ENCODE measurements at regions not wholly inside any gene's neighbourhood (a gene's known extent, or its start where the extent isn't known, plus 50 kb on each side); places are given as distances from the start of the nearest gene placed in this dataset.

DNA sequence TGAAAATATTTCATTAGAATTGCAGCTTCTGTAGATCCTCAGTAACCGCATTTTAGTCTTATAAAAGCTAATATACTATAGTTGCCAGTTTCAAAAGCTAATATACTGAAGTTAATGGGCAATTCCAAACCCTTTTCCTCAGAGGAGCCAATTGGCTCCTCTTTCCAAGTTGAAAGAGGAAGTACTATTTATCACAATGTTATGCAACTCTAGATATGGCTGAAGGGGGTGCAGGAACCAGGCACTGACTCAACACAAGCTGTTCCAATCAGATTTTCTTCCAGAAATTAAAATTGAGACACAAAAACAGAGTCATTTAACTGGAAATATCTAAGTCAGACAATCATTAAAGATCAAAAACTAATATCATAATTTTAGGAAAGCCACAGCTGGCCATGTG lies 258.9 kb downstream of the PCDH20 start:
- Mint-ChIP-seq H3K36me3 (ENCODE audit: low read depth) (no peaks in the 10 kb centered on the region), H3K4me3 (no peak overlapping the region), H3K27ac (no peak overlapping the region), H3K9me3 (peaks cover 2% of the 10 kb centered on the region), H3K27me3 (ENCODE audit: insufficient read depth) (no peaks in the 10 kb centered on the region), H3K4me1 (no peaks in the 10 kb centered on the region)
- TF ChIP-seq CTCF (conservative IDR thresholded peaks at IDR 0.05) = no peak
- Histone ChIP-seq H3K9me3 (ENCODE audit: control insufficient read depth, low read length) (no peaks in the 10 kb centered on the region), H3K9ac (ENCODE audit: extremely low read depth, low read length, poor library complexity, severe bottlenecking) (no peak overlapping the region), H3K4me3 (ENCODE audit: low read length) (no peak overlapping the region), H3K36me3 (ENCODE audit: control insufficient read depth, insufficient read depth, low read length) (no peaks in the 10 kb centered on the region), H3K27ac (ENCODE audit: low read depth, low read length) (no peak overlapping the region), H3K4me1 (ENCODE audit: control insufficient read depth, insufficient read depth, low read length) (peaks cover 3% of the 10 kb centered on the region), H3K27me3 (ENCODE audit: control insufficient read depth, insufficient read depth, low read length, poor library complexity, severe bottlenecking) (no peaks in the 10 kb centered on the region)
- no peak for DNase-seq
- 100% methylated on average over 1 of the region's 1 CpG; no CpG with 5 or more reads in 1 of the 2 experiments for WGBS, 2 experiments (ENCODE audit: insufficient coverage in 1 of 2, insufficient read length in 1 of 2)

DNA sequence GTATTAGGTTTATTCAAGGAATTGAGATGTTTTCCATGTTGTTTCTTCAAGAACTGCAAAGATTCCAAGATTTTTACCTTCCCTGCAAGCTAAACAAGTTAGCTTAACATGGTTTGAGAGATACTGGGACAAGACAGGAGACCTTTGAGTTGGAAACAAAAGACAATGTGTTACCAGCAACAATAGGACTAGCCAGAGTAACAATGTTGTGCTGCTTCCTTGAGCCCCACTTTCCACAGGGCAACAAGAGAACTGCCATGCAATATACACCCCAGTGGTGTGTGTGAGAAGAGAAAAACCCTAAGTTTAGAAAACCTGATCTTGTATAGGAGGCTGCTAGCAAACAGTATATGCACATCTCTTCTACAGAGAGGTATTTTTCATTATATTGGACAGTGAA lies 264.6 kb downstream of the PCDH20 start:
- no peak overlapping the region for H3K9ac ChIP-seq (ENCODE audit: extremely low read depth, low read length, poor library complexity, severe bottlenecking)
- no peak for TF ChIP-seq CTCF (conservative IDR thresholded peaks at IDR 0.05)
- no peaks in the 10 kb centered on the region for H3K36me3 ChIP-seq (ENCODE audit: control insufficient read depth, insufficient read depth, low read length)
- DNase-seq = no peak
- Mint-ChIP-seq H3K9me3 (peaks cover 7% of the 10 kb centered on the region), H3K4me3 (no peak overlapping the region), H3K27me3 (ENCODE audit: insufficient read depth) (no peaks in the 10 kb centered on the region), H3K4me1 (peaks cover 18% of the 10 kb centered on the region), H3K27ac (no peak overlapping the region), H3K36me3 (ENCODE audit: low read depth) (no peaks in the 10 kb centered on the region)
- H3K27me3 ChIP-seq (ENCODE audit: control insufficient read depth, insufficient read depth, low read length, poor library complexity, severe bottlenecking) = no peaks in the 10 kb centered on the region
- H3K27ac ChIP-seq (ENCODE audit: low read depth, low read length) = no peak overlapping the region
- peaks cover 9% of the 10 kb centered on the region for H3K4me1 ChIP-seq (ENCODE audit: control insufficient read depth, insufficient read depth, low read length)
- no peak overlapping the region for H3K4me3 ChIP-seq (ENCODE audit: low read length)
- peaks cover 7% of the 10 kb centered on the region for H3K9me3 ChIP-seq (ENCODE audit: control insufficient read depth, low read length)

DNA sequence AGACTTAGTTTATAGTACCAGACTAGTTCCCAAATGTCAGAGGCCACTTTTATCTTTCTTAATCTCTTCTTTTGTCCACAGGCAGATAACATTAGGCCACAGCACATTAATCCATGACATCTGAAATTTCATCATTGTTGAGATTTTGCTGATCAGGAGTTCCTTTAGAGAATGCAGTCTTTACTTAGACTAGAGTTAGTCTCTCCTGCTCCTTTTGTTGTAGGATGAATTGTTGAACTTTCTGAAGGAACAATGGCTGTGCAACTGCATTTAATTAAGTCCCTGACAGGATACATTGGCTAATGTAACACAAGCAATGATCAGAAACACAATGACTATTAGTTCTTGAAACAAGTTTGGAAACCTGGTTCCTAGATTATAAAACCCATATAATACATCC lies 266.3 kb downstream of the PCDH20 start:
- no peak for DNase-seq
- peaks cover 21% of the 10 kb centered on the region for H3K9me3 ChIP-seq (ENCODE audit: control insufficient read depth, low read length)
- H3K27me3 ChIP-seq (ENCODE audit: control insufficient read depth, insufficient read depth, low read length, poor library complexity, severe bottlenecking) = no peaks in the 10 kb centered on the region
- peaks cover 17% of the 10 kb centered on the region for H3K9me3 Mint-ChIP-seq
- no peak overlapping the region for H3K9ac ChIP-seq (ENCODE audit: extremely low read depth, low read length, poor library complexity, severe bottlenecking)
- H3K4me3 Mint-ChIP-seq = no peak overlapping the region
- H3K27ac Mint-ChIP-seq = no peak overlapping the region
- TF ChIP-seq CTCF (conservative IDR thresholded peaks at IDR 0.05) = no peak
- H3K4me1 Mint-ChIP-seq = peaks cover 18% of the 10 kb centered on the region
- no peak overlapping the region for H3K27ac ChIP-seq (ENCODE audit: low read depth, low read length)
- H3K36me3 ChIP-seq (ENCODE audit: control insufficient read depth, insufficient read depth, low read length) = no peaks in the 10 kb centered on the region
- no peaks in the 10 kb centered on the region for H3K27me3 Mint-ChIP-seq (ENCODE audit: insufficient read depth)
- H3K36me3 Mint-ChIP-seq (ENCODE audit: low read depth) = peaks cover 10% of the 10 kb centered on the region
- H3K4me1 ChIP-seq (ENCODE audit: control insufficient read depth, insufficient read depth, low read length) = peaks cover 9% of the 10 kb centered on the region
- no peak overlapping the region for H3K4me3 ChIP-seq (ENCODE audit: low read length)

Measured in endodermal cell (in vitro differentiated cells).